ENCODE measurements at regions not wholly inside any gene's neighbourhood (a gene's known extent, or its start where the extent isn't known, plus 50 kb on each side); places are given as distances from the start of the nearest gene placed in this dataset.

DNA sequence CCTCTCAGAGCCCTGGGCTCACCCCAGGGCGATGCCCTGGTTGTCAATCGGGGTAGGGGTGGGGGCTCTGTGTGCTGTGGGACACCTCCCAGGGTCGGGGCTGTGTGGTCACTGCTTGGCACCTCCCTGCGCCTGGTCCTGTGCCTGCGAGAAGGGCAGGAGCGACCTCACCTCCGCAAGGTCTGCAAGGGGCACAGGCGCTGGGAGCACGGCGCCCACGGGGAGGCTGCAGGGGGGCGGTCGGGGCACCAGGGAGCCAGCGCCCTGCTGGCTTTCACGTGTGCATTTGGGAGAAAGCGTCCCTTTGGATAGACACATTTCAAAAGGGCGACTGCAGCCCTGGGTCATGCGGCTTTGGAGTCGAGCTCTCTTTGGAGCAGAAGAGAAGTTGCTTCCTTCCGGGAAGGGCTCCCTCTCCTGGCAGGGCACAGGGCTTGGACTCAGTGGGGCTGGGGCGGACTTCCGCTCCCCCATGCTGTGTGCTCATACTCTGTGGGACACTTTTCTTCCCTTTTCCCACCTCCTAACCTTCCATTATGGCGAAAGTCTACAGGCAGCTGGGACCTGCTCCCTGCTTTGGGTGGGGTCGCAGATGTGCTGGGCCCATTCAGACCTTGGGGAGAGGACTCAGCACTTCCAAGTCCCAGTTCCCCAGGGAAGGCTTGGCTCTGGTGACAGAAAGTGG, 52.9 kb upstream of the SLC28A3 start:
- no peak for DNase-seq

DNA sequence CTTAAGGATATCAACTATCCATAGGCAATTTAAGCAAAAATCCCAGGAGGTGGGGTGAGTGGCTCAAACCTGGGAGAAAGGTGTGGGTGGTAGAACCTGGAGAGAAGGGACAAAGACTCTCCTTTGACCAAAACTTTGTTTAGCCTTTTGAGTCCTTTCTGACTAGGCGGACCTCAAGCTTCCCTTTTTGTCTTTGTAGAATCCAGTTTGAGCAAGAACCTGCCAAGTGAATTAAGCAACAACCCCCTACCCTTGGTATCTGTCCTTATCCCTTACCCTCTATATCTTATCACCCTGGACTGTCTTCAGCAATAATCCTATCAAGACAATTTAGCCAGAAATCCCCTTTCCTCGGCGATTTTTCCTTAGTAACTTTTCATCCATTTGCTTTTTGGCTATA, 53.5 kb upstream of the SLC28A3 start:
- no peak for DNase-seq

DNA sequence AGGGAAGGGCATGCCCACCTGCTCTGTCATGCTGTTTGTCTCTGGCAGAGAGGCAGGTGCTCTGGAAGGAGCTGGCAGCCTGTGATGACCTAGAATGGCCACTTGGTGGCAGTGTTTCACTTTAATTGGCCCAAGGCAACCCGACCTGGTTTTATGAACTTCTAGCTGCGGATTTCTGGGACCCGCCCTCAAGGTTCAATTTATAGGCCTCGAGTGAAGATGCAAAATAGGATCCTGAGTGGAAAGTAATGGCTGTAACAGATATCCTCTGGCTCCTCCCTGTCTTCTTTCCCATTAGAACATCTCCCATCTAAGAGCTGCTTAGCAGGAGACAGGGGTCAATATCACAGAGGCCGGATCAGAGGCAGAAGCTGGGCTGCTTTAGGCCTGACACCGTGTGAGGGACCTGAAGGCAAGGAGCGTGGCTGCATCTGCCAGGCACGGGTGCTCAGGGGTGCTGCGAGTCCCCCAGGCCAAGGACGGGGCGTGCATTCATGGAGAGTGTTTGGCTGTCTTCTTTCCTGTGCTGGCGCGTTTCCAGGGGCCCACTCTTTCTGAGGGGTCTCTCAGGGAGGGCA, 56.7 kb upstream of the SLC28A3 start:
- peak; percentile 44 for DNase-seq

DNA sequence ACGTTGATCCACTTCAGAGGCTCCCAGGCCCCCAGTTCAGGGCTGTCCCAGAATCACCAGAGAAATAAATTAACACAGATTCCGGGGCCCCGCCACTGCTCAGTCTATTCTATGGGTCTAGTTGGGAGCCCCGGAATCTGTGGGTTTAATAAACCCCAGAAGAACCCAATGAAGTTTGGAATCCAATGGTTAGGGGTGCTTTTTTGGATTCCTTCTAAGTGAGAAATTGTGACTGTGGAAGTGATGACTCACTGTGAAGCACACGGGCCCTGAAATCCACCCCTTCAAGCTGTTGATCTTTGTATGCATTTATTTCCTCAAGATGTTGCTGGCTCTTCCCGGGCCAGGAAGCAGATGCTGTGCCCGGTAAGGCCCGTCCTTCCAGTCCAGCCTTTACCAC, 57.3 kb upstream of the SLC28A3 start:
- DNase-seq: no peak

DNA sequence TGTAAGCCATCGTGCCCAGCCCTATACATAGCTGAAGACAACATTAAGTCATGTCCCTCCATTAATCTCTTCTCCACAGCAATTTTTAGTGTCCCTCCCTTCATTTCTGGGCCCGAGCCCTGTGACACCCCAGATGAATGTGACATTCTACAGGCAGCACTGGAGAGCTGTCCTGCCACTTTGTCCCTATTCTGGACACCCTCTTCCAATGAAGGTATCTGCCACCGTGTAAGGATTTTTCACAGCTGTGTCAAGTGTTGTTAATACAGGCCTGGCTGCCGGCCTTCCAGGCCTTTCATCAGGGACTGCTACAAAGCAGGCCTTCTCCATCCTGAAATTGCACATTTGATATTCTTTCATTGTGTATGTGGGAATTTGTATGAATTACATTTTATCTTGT, 62.0 kb upstream of the SLC28A3 start:
- no peak for DNase-seq

DNA sequence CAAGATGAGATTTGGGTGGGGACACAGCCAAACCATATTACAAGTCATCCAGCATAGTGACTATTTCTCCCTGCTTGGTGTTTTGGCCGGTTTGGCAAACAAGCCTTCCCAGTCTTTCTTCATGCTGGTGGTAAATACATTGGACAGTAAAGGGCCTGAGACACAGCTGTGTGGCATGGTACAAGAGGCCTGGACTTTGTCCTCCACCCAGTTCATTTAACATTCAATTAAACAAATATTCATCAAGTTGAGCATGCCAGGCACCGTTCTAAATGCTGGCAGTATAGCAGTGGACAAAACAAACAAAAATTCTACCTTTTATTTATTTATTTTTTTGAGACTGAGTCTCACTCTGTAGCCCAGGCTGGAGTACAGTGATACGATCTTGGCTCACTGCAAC, 62.7 kb upstream of the SLC28A3 start:
- DNase-seq: no peak

DNA sequence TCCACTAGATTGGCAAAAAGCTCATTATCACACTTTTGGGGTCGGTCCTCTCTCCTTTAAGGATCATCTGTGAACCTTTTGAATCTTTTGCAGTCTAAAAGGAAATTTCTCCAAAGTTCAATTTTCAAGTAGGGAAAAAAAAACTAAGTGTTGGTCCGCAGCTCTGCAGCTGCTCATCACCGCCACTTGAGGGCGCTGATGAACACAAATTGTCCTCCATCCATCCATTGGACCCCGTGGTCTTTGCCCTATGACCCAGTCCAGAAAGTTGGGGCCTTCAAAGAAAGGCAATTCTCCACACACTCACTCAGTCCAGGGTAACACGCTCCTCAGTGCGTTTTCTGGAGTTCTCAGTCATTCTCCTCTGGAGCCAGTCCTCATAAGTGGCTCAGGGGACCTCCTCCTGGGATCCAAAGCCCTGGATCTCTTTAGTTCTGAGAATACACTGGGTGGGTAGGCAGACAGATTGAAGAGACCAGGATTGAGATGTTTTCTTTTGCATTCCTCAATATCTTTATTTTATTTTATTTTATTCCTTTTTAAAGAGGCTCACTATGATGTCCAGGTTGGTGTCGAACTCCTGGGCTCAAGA, 63.6 kb upstream of the SLC28A3 start:
- no peak for DNase-seq

DNA sequence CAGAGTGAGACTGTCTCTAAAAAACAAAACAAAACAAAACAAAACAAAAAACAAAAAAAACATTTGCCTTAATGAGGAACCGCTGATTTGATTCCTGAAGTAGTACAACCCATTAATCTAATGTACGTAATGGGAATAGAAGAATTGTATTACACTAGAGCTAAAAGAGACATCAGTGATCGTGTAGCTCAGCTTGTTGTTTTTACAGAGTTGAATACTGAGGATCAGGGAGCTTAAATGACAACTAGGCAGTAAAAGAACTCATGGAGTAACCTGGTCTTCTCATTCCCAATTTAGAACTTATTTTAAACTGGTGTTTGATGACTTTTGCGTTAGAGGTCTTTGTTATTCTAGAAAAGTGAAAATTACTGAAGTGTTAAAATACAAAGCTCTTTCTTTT, 65.1 kb upstream of the SLC28A3 start:
- DNase-seq: no peak

DNA sequence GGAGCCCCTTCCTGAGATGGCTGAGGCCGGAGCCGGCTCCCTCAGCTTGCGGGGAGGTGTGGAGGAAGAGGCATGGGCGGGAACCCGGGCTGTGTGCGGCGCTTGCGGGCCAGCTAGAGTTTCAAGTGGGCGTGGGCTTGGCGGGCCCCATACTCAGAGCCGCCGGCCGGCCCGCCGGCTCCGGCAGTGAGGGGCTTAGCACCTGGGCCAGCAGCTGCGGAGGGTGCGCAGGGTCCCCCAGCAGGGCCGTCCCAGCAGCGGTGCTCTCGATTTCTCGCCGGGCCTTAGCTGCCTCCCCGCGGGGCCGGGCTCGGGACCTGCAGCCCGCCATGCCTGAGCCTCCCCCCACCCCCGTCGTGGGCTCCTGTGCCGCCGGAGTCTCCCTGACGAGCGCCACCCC, 67.9 kb upstream of the SLC28A3 start:
- no peak for DNase-seq

DNA sequence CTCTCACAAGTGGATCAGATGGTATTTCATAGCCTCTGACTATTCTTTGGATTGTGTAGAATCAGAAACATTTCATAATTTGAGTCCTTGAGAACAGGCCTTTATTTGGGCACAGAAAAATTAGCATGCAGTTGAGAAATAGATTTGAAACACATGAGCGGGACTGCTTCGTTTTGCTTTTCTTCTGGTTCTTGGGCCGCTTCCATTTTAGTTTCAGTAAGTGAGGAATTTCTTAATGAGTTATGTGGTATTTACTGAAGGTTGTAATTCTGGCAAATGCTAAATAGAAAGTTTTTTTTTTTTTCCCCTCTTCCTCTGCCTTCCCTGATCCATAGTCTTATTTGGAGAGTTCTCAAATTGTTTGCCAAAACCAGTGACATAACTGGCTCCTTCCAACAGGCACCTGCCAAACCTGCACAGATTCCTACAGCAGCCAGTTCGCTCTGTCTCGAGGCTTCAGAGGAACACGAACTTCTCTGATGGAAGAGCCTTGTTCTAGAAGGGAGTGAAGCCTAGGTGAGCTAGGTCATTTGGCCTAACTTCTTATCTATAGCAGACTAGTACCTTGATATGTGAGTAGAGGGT, 71.2 kb upstream of the SLC28A3 start:
- DNase-seq: no peak

DNA sequence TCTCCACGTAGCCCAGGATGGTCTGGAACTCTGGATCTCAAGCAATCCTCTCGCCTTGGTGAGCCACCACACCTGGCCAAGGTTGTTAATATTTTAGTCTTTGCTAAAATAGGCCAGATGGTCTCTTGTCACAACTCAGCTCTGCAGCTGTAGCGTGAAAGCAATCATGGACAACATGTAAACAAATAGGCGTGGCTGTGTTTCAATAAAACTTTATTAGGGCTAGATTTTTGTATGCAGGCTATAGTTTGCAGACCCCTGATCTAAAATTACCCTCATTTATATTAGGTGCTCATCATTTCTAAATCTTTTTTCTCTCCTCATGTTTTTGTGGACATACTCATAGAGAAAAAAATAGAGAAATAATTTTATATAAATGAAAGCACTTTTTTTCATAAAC, 72.1 kb upstream of the SLC28A3 start:
- DNase-seq: no peak

DNA sequence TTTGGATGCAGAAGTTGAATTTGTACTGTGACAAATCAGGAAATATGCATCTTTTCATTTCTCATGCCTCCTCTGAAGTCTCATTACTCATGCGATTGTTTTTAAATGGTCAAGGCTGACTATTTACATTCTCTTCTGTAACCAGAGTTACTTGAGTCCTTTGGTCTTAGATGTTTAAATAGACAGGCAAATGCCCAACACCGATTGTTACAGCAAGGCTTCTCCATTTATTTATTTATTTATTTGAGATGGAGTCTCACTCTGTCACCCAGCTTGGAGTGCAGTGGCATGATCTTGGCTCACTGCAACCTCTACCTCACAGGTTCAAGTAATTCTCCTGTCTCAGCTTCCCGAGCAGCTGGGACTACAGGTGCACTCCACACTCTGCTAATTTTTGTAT, 72.7 kb upstream of the SLC28A3 start:
- no peak for DNase-seq

DNA sequence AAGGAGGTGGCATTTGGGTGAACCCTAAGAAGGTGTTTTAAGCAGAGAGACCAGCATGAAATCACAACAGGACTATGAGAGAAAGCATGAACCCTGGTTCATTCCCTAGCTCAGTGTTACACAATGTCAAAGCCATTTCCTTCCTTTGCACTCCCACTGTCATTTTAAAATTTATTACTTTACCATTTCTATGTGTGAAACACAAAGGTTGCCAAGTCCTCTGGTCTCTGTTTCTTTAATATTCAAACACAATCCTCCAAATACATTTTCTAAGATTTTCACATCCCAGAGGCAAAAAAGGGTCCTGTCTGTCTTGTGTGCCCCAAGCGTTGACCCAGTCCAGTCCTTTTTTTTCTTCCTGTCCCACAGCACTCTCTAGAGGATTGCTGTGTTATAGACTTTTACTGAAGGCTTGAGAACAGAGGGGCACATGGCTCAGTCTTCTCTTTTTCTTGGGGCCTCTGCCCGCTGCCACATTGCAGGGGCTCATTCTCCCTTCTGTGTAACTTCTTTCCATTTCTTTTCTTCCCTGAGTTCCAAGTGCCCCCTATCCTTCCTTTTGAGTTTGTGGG, 78.6 kb upstream of the SLC28A3 start:
- no peak for DNase-seq

DNA sequence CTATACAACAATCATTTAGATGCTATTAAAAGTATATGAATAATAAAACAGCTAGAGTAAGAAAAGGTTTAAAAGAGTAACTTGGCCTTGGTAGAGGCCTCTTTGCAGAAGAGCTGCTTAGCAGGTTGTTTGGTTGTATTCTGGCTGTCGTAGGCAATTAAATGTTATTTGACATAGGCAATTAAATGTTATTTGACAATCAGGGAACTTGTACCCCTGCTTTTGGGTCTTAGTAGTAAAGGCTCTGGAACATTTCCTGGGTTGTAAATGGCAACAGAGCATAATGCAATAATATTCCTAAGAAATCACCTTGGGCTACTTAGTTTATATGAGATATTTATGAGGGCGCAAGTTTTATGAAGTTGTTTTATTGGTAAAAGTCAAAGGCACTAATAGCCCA, 84.4 kb upstream of the SLC28A3 start:
- DNase-seq: no peak

DNA sequence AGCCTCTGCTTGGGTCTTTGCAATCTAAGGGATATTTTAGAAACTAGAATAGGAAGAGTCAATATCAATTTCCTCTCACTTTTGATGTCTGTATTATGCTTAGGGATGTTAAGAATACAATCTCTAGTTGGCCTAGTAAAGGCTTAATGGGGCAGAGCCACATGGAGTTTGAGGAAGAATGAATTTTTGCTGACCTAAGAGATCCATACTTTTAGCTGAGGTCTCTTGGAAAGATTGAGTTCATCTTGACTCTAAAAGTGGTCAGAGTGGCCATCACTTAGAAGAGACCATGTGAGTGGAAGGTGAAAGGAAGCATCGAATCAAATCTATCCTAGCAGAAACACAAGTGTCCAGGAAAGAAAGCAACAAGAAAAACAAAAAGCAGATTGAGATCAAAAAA, 92.2 kb upstream of the SLC28A3 start:
- DNase-seq: no peak

DNA sequence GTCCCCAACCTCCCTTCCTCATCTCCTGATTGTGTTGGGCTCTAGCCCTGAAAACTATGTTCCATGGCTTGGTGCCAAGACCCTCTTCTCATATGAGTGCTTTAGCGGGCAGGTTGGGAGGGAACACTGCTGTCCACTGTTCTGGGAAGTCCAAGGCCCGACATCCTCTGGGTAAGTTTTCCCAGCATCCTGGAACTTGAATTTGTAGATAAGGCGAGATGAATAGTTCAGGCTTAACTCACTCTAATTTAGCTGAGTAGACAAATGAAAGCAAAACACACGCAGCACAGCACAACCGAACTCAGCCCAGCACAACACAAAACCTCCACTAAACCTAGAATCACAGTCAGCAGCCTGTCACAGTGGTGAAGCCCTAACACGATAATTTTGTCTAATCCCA, 95.3 kb upstream of the SLC28A3 start:
- DNase-seq: no peak

DNA sequence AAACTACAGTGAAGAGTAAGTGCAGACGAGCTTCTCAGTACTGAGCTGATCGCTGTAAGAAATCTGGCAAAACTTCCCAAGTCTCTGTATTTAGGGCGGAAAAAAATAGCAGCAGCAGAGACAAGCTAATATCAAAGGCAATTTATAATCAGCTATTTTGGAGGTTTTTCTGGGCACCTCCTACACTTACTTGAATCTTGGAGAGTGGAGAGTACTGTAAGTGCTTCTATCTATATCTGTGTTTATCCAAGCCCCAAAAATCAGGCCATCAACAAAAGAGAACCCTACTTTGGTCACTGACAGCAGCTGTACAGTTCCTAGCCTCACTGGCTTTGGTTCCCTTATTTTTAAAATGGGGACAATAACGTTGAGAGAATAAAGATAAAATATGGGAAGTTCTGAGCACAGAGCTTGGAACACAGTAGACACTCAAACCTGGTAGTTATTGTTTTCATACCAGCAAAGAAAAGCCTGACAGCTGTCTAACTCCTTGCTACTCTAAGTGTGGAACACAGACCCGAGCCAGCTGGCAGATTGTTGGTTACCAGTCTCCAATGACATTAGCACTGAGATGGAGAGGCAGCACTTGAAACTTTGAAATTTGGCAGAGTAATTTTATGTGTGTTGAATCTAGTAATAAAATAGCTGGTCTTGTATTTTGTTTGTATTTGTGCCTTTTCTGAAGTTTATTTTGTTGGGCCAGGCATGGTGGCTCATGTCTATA, 96.0 kb upstream of the SLC28A3 start:
- no peak for DNase-seq

DNA sequence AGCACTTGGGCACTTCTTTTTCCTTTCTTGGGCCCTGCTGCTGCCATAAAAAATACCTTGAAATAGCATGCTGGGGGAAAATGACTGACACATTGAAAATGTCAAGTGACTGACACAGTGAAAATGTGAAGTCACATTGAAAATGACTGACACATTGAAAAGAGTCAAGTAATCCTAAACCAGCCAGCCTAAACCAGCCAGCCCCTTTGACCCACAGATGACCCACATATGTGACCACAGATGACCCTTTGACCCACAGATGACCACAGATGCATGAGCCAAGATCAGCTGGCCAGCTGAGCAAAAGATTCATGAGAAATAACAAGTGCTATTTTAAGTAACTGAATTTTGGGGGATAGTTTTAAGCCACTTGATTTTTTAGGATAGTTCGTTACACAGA, 97.8 kb upstream of the SLC28A3 start:
- DNase-seq: no peak

DNA sequence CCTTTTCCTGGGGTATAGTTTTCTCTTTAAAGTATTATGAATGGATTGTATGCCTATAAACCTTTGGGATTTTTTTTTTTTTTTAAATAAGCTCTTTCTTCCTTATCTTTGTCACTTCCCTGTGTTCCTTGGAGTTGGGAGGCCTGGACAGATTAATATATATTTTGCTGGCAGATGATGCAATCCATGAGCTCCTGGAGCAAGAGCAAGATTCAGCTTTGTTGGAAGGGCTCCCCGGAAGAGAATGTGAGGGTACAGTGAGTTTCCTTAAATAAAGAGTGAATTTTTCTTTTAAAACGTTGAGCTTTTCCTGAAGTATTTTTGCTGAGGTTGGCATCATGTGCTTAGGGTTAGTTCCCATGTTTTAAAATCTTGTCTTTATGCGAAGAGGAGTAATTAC, 98.7 kb upstream of the SLC28A3 start:
- no peak for DNase-seq

DNA sequence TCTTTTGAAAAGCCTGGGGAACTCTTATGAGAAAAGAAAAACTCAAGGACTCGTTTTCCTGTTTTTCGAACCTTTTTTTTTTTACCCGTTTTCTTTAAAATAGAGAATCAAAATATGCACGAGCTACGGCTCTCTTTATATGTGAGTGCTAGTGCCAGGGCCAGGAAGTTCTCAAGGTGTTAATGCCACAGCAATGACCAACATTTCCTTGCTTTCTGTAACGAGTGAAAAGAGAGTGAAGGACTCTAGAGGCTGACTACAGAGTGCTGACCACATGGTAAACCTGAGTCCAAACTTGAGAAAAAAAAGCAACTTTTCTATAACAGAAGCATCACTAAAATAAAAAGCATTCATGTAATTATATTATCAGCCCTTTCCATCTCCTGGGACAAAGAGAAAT, 102.2 kb upstream of the SLC28A3 start:
- no peak for DNase-seq

DNA sequence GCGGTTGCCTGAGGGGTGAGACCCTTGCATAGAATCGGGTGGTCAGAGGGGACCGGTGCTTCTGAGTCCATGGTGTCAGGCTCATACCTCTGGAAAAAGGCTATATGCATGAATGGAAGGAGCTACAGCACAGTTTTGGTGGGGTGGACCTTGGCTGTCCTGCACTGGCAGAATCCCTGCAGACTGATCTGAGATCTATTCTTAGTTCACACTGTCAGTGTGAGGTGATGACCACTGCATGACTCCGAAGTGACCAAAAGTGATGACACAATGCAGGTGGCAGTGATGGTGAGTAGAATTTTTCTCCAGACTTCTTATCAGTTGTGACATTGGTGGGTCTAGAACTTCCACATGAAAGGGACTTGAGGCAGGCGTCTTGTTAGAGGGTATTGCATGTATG, 105.2 kb upstream of the SLC28A3 start:
- DNase-seq: no peak

DNA sequence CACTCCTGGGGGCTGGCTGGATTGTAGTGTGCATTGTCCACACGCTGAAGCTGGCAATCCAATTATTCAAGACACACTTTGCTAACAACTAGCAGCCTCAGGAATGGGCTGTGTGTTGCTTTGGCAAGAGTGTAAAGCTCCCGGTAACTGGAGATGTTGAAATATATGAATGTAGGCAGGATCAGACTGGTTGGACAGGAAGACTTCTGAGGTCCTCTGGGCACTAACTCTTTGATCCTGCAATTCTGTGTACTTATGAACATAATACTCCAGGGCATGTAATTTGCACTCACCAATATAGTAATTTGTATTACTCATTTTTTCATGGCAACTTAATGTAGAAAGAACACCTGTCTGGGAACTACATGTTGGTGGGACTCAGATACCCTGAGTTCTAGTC, 106.7 kb upstream of the SLC28A3 start:
- no peak for DNase-seq

DNA sequence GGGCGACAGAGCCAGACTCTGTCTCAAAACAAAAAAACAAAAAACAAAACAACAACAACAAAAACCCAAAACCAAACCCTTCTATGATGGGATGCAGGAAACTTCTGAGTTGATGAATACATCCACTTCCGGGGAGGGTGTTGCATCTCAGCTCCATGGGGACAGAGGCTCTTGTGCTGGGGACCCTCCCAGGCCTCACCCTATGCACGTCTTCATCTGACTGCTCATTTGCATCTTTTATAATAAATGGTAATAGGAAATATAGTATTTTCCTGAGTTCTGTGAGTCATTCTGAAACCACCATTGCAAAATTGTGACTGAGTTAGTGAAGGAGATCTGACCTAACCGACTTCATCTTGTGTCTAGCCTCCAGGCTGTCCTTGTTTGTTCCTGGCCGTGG, 109.5 kb upstream of the SLC28A3 start:
- DNase-seq: no peak
